K562 (cell line): ENCODE measurements at regions not wholly inside any gene's neighbourhood (a gene's known extent, or its start where the extent isn't known, plus 50 kb on each side); places are given as distances from the start of the nearest gene placed in this dataset.

ENCODE experiments used
- POLR2AphosphoS5 ChIP-seq: IDR thresholded peaks from 2 replicates; pipeline ENCODE4 v1.6.1; 2011; ENCODE audit warnings: mild to moderate bottlenecking, low read depth, low read length, moderate library complexity; ENCODE audit not compliant: control insufficient read depth, insufficient read depth
- TF ChIP-seq, protein P1 (sequence below): sonication (generic); formaldehyde crosslinking; IDR thresholded peaks from 2 replicates; pipeline ENCODE4 v1.4.0; 2020; ENCODE audit warnings: mild to moderate bottlenecking, missing genetic modification reagents

- TF ChIP-seq, protein P1, sequence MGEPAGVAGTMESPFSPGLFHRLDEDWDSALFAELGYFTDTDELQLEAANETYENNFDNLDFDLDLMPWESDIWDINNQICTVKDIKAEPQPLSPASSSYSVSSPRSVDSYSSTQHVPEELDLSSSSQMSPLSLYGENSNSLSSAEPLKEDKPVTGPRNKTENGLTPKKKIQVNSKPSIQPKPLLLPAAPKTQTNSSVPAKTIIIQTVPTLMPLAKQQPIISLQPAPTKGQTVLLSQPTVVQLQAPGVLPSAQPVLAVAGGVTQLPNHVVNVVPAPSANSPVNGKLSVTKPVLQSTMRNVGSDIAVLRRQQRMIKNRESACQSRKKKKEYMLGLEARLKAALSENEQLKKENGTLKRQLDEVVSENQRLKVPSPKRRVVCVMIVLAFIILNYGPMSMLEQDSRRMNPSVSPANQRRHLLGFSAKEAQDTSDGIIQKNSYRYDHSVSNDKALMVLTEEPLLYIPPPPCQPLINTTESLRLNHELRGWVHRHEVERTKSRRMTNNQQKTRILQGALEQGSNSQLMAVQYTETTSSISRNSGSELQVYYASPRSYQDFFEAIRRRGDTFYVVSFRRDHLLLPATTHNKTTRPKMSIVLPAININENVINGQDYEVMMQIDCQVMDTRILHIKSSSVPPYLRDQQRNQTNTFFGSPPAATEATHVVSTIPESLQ (CRISPR knock-in tag) = no peak
- no peak for TF ChIP-seq POLR2AphosphoS5
Measured at GRCh38 chr15:85312929-85313331, 67.5 kb upstream of the AKAP13 start.
